IPS DF 6.9 (cell line): ENCODE measurements at regions not wholly inside any gene's neighbourhood (a gene's known extent, or its start where the extent isn't known, plus 50 kb on each side); places are given as distances from the start of the nearest gene placed in this dataset.

ENCODE experiments used
- DNase-seq: peaks from one replicate; pipeline ENCODE4 v3.0.0-alpha.2; 2013; ENCODE audit warnings: low read depth, low spot score
- H3K27ac ChIP-seq: one replicate; pipeline ENCODE4 v1.5.1; 2013; ENCODE audit warnings: low read length, control low read depth
- H3K27me3 ChIP-seq: 2 replicates; pipeline ENCODE4 v1.6.1; 2013; ENCODE audit warnings: mild to moderate bottlenecking, low read length; ENCODE audit not compliant: control insufficient read depth, insufficient read depth
- H3K36me3 ChIP-seq: 2 replicates; pipeline ENCODE4 v1.6.1; 2013; ENCODE audit warnings: low read length; ENCODE audit not compliant: control insufficient read depth, insufficient read depth
- H3K4me1 ChIP-seq: 2 replicates; pipeline ENCODE4 v1.6.1; 2013; ENCODE audit warnings: low read length; ENCODE audit not compliant: control insufficient read depth, insufficient read depth
- H3K4me3 ChIP-seq: 2 replicates; pipeline ENCODE4 v1.5.1; 2013; ENCODE audit warnings: mild to moderate bottlenecking, low read length
- H3K9me3 ChIP-seq: 2 replicates; pipeline ENCODE4 v1.6.1; 2013; ENCODE audit warnings: low read length, inconsistent platforms; ENCODE audit not compliant: control insufficient read depth, insufficient read depth
- WGBS: extraction: QIAGEN DNeasy Blood & Tissue Kit; methylation state at CpG from one replicate; pipeline ENCODE4 v1.1.7; 2013; ENCODE audit warnings: mixed read lengths, missing lambda C conversion rate; ENCODE audit not compliant: insufficient read length, insufficient coverage; 5-methylcytosine and 5-hydroxymethylcytosine counted together

GRCh38 chr22:48714231-48714630, 1113.4 kb downstream of the BRD1 start:
- Histone ChIP-seq H3K9me3 (peaks cover 34% of the 10 kb centered on the region), H3K4me1 (no peaks in the 10 kb centered on the region), H3K27ac (no peak overlapping the region), H3K36me3 (no peaks in the 10 kb centered on the region), H3K4me3 (no peak overlapping the region), H3K27me3 (no peaks in the 10 kb centered on the region)
- WGBS, result no CpG with 5 or more reads among the region's 9 CpGs
- no peak for DNase-seq

GRCh38 chr22:48713272-48714205, 1114.1 kb downstream of the BRD1 start:
- DNase-seq, result no peak
- no peaks in the 10 kb centered on the region for H3K4me1 ChIP-seq
- no peaks in the 10 kb centered on the region for H3K36me3 ChIP-seq
- no peak overlapping the region for H3K4me3 ChIP-seq
- WGBS, result no CpG with 5 or more reads among the region's 38 CpGs
- no peak overlapping the region for H3K27ac ChIP-seq
- no peaks in the 10 kb centered on the region for H3K27me3 ChIP-seq
- H3K9me3 ChIP-seq, result peaks cover 32% of the 10 kb centered on the region

- H3K36me3 ChIP-seq, result no peaks in the 10 kb centered on the region
- no peak overlapping the region for H3K27ac ChIP-seq
- no peaks in the 10 kb centered on the region for H3K4me1 ChIP-seq
- no peak for DNase-seq
- peaks cover 36% of the 10 kb centered on the region for H3K9me3 ChIP-seq
- H3K4me3 ChIP-seq, result no peak overlapping the region
- WGBS, result no CpG with 5 or more reads among the region's 16 CpGs
- no peaks in the 10 kb centered on the region for H3K27me3 ChIP-seq
Observed at GRCh38 chr22:48712558-48713271, 1115.0 kb downstream of the BRD1 start.

GRCh38 chr22:48711669-48712068, 1116.0 kb downstream of the BRD1 start:
- H3K27ac ChIP-seq, result no peak overlapping the region
- H3K27me3 ChIP-seq, result no peaks in the 10 kb centered on the region
- no CpG with 5 or more reads among the region's 22 CpGs for WGBS
- H3K4me1 ChIP-seq, result no peaks in the 10 kb centered on the region
- H3K4me3 ChIP-seq, result no peak overlapping the region
- H3K36me3 ChIP-seq, result no peaks in the 10 kb centered on the region; the same call in 1 of the 2 replicates
- H3K9me3 ChIP-seq, result peaks cover 41% of the 10 kb centered on the region
- DNase-seq, result no peak

- no peak overlapping the region for H3K4me3 ChIP-seq
- no peaks in the 10 kb centered on the region for H3K27me3 ChIP-seq
- peaks cover 41% of the 10 kb centered on the region for H3K9me3 ChIP-seq
- H3K4me1 ChIP-seq, result no peaks in the 10 kb centered on the region
- H3K27ac ChIP-seq, result no peak overlapping the region
- DNase-seq, result no peak
- no peaks in the 10 kb centered on the region; the same call in 1 of the 2 replicates for H3K36me3 ChIP-seq
- WGBS, result no CpG with 5 or more reads among the region's 11 CpGs
Observed at GRCh38 chr22:48711031-48711431, 1116.6 kb downstream of the BRD1 start.

- peaks cover 43% of the 10 kb centered on the region for H3K9me3 ChIP-seq
- no peaks in the 10 kb centered on the region; the same call in 1 of the 2 replicates for H3K36me3 ChIP-seq
- WGBS, result no CpG with 5 or more reads among the region's 11 CpGs
- DNase-seq, result no peak
- H3K4me3 ChIP-seq, result no peak overlapping the region
- no peaks in the 10 kb centered on the region for H3K27me3 ChIP-seq
- H3K27ac ChIP-seq, result no peak overlapping the region
- no peaks in the 10 kb centered on the region for H3K4me1 ChIP-seq
Observed at GRCh38 chr22:48710410-48710809, 1117.3 kb downstream of the BRD1 start.

GRCh38 chr22:48709976-48710375, 1117.7 kb downstream of the BRD1 start:
- Histone ChIP-seq H3K9me3 (peaks cover 42% of the 10 kb centered on the region), H3K27me3 (no peaks in the 10 kb centered on the region), H3K4me1 (no peaks in the 10 kb centered on the region), H3K36me3 (no peaks in the 10 kb centered on the region; the same call in 1 of the 2 replicates), H3K4me3 (no peak overlapping the region), H3K27ac (no peak overlapping the region)
- DNase-seq, result no peak
- no CpG with 5 or more reads among the region's 8 CpGs for WGBS

- no peaks in the 10 kb centered on the region for H3K27me3 ChIP-seq
- peaks cover 41% of the 10 kb centered on the region for H3K9me3 ChIP-seq
- H3K4me3 ChIP-seq, result no peak overlapping the region
- no peak for DNase-seq
- H3K4me1 ChIP-seq, result no peaks in the 10 kb centered on the region
- no peaks in the 10 kb centered on the region; the same call in 1 of the 2 replicates for H3K36me3 ChIP-seq
- WGBS, result no CpG with 5 or more reads among the region's 13 CpGs
- no peak overlapping the region for H3K27ac ChIP-seq
Observed at GRCh38 chr22:48709453-48709852, 1118.2 kb downstream of the BRD1 start.

GRCh38 chr22:48708558-48709245, 1119.0 kb downstream of the BRD1 start:
- H3K27ac ChIP-seq, result no peak overlapping the region
- no CpG with 5 or more reads among the region's 25 CpGs for WGBS
- no peaks in the 10 kb centered on the region for H3K4me1 ChIP-seq
- no peaks in the 10 kb centered on the region for H3K27me3 ChIP-seq
- H3K4me3 ChIP-seq, result no peak overlapping the region
- H3K36me3 ChIP-seq, result no peaks in the 10 kb centered on the region; the same call in 1 of the 2 replicates
- no peak for DNase-seq
- peaks cover 42% of the 10 kb centered on the region for H3K9me3 ChIP-seq
